GM18507 (cell line): ENCODE measurements at regions not wholly inside any gene's neighbourhood (a gene's known extent, or its start where the extent isn't known, plus 50 kb on each side); places are given as distances from the start of the nearest gene placed in this dataset.
"Not testable (repeated sequence)": the region's sequence is repeated elsewhere in the genome, so short reads cannot be mapped to it uniquely, and the experiment has no call there.

Source experiments
- DNase-seq: peaks from one replicate; pipeline ENCODE4 v3.0.0; 2011; ENCODE audit warnings: low read depth; ENCODE audit not compliant: insufficient read length; ENCODE audit errors: extremely low spot score
- FAIRE-seq: peaks from 2 replicates; lab custom pipeline; 2011; peaks lifted over from hg19 to GRCh38; lab: Jason Lieb, UNC

DNA sequence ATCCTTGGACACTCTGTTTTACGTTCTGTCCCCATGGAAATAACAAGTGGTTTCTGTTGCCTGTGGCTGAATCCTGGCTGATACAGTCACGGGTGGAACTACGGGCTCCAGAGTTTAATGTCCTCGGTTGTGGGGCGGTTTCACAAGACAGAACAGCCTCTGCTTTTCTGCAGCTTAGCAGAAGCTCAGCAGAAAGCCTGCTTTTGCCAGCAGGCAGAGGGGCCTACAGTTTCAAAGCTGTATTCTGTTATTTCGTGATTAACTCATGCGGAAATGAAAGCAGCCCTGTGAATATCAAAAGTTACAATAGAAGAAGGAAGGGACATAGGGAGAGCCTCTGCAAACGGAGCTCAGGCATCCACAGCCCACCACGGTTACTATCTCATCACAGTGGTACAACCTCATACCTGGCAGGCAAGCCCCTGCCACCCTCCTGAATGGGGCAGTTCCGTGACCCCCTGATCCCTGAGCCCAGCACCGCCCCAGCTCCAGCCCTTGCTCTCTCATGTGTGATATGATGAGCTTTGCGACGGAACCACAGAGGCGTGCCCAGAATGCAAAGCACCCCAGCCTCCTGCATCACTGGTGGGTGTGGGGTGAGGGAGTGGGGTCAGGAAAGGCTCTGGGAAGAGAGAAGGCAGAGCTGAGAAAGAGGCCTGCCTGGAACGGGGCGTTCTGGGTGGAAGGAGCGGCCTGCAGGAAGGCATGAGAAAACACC, 360.6 kb downstream of the BRD1 start:
- DNase-seq (no peak), FAIRE-seq (no peak)

DNA sequence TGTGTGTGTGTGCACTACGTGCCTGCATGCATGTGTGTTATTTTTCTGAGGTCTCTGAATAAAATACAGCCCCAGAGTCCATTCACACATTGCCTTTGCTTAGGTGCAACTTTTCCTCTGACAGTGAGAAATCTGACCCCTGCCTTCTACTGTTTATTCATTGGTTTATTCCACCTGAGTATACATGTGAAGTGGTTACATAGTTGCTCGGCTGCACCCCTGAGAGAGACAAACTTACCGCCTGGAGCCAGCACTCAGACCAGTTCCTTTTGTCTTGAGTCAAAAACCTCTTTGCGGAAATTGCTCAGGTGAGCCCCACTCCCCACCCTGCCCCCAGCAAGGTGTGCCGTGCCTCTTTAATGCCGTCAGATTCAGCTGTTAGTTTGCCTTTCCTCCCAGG, 363.6 kb downstream of the BRD1 start:
- FAIRE-seq = no peak
- no peak for DNase-seq

DNA sequence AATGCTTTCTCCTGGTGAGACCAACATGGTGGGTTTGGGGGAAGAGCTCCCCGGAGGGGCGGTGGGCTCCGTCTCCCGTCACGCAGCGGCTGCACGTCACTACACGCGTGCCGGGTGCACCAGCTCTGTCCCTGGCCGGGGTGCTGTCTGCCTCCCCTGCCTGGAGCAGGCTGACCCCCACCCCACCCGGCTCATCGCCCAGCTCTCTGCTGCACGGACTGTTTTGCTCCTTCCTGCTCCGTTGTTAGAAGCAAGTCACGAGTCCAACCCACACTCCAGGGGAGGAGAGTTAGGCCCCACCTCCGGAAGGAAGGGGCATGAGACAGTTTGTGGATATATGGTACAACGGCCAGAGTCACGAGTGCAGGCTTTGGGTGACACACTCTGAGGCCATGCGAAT, 364.9 kb downstream of the BRD1 start:
- DNase-seq (no peak), FAIRE-seq (no peak)

DNA sequence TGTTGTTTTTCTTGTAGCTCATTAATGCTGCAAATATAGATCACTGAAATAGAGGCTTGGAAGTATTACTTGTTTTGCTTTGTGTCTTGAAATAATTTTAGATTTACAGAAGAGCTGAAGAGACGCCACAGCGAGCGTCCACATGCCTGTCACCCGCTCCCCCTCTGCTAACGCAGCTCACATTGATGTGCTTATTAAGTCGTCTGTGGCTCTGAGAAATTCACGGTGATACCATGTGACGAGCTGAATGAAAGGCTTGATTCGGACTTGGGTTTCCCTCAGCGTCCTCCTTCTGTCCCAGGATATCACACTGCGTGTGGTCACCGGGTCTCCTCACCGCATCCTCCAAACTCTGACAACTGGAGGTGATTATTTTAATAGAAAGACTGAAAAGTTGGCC, 365.4 kb downstream of the BRD1 start:
- no peak for FAIRE-seq
- DNase-seq = no peak

DNA sequence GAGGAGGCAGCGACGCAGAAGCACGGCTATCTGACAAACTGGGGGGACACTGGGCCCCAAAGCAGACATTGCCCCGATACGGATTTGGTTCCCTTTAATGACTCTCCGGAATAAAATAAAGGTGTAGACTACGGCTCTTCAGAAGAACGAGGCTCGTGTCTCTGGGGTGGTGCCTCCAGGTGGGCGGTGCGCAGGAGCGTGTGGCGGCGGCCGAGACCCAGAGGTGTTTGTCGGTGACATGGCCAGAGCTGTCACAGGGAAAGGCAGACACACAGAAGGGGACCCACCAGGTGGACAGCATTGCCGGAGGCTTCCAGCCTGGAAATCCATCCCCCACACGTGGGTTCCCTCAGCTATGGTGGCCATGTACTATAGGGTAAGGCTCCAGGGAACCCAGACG, 366.0 kb downstream of the BRD1 start:
- DNase-seq = no peak
- FAIRE-seq = no peak

DNA sequence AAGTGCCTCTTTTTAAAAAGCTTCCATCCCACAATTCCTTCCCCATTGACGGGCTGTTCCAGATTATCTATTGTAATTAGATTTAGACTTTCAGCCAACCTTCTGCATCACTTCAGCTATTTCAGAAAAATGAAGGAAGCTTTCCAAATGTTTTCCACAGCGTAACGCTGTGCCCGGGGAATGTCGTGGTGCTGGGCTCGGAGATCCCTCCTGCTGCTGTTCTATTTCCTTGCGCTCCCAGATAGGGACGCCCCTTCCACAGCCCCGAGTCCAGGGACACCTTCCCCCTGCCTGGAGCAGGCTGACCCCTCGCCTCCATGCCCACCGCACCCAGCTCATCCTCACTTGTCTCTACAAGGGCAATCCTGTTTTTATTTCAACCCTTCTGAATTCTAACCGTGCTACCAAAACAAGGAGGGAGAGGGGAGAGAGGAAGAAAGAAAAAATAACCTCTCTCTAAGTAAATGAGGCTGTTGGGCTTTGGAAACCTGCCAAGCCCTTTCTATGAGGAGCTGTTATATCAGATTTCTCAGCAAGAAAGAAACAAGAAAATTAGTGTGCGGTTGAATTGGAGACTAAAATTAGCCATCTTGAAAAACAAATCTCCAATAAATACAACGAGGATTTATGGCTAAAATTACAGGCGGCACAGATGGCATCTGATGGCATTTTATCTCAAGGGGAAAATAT, 366.9 kb downstream of the BRD1 start:
- no peak for FAIRE-seq
- no peak for DNase-seq

DNA sequence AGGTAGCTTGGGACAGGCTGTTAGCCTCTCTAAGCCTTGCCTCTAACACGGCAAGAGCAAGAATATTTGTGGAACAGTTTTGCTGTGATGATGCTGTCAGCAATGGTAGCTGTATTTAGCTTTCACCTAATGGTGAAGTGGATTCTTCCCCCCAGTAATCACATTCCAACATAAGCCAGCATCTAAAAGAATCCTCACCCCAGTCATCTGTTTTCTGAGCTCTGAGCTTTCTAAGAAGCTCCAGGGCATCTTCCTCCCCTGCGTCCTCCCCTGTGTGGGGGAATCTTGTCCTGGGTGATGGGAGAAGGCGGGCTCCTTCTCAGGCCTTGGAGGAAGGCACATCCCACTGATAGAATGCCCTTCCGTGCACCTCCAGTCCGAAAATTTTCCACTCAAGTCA, 367.6 kb downstream of the BRD1 start:
- DNase-seq = no peak
- FAIRE-seq = no peak

DNA sequence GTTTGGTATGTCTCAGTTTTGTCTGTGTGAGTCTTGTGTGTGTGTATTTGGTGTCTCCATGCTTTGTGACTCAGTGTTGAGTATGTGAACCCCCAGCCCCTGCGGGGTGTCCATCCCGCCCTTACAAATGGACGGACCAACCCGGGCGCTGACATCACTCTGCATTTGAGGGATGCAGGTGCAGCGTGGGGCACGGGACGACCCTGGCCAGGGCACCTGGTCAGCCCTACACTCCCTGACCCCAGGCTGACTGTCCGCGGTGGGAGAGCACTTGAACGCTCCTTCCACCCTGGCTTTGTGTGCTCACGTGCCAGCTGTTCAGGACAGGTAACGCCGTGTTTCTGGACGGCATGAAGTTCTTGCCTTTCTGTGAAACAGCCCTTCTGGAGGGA, 369.0 kb downstream of the BRD1 start:
- no peak for FAIRE-seq
- no peak for DNase-seq

DNA sequence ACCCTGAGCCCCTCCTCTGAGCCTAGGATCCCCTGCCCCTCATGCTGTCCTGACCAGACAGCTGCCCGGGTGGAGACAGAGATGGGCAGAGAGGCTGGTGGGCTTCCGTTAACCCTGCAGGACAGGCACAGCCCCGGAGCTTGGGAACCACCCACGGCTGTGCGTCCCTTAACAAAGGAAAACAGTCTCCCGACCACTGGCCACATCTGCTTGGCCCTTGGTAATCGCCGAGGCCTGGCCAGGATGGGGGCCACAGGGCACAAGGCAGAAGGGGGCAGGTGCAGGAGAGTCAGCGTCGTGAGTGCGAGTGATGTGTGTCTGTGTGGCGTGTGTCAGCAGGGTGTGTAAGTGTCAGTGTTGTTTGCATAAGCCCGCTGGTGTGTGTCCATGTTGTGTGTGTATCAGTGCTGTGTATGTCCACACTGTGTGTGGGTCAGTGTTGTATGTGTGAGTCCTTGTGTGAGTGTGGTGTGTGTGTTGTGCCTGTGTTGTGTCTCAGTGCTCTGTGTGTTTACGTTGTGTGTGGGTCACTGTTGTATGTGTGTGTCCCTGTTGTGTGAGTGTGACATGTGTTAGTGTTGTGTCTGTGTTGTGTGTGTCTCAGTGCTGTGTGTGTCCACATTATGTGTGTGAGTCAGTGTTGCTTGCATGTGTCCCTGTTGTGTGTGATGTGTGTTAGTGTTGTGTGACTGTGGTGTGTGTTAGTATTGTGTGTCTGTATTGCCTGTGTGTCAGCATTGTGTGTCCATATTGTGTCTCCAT, 369.5 kb downstream of the BRD1 start:
- DNase-seq = no peak
- no peak for FAIRE-seq

DNA sequence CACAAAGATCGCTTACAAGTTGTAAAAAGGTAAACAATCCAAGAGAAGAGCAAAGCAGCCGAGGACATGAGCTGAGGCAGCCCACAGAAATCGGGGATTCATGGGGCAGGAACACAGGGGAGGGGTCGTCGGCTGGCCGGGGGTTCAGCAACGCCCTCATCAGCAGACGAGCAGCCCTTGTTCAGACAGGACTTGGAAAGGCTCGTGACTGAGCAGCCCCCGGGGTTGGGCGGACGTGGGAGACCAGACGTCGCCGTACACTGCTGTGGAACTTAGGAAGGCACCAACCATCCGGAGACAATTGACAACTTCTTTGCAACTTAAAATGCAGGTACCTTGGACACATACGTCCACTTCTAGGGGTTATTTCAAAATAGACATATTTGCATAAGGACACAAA, 370.5 kb downstream of the BRD1 start:
- FAIRE-seq (no peak), DNase-seq (no peak)

DNA sequence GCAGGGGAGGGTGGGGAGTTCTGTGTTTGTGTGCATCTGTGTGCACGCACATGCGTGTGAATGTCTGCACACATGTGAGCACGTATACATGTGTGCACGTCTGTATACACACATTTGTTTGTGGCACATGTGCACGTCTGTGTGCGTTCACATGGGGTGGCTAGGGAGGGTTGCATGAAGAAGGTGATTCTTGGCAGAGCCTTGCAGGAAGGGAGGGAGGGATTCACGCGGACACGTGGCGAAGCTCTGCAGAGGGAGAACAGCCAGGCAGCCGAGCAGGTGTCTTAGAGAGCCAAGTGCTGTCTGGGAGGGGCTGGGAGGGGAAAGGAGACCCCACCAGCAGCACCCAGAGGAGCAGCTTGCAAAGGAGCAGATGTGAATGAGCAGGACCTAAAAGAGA, 372.1 kb downstream of the BRD1 start:
- FAIRE-seq (no peak), DNase-seq (no peak)

DNA sequence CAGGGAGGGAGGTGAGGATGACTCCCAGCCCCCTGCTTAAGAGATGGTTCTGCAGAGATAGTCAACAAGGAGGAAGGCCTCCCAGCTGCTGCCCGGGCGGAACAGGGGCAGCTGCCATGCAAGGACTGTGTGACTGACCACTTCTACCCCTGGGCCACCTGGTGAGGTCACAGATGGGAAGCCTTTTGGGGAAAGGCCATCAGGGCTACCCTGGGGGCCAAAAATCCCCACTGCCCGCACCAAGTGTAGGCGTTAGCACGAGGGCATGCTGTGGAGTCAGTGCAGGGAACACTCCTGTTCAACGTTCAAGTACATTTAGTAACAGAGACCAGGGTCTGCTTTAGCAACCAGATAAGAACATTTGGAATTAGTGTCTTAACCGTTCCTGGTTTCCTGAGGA, 372.9 kb downstream of the BRD1 start:
- DNase-seq (no peak), FAIRE-seq (no peak)

DNA sequence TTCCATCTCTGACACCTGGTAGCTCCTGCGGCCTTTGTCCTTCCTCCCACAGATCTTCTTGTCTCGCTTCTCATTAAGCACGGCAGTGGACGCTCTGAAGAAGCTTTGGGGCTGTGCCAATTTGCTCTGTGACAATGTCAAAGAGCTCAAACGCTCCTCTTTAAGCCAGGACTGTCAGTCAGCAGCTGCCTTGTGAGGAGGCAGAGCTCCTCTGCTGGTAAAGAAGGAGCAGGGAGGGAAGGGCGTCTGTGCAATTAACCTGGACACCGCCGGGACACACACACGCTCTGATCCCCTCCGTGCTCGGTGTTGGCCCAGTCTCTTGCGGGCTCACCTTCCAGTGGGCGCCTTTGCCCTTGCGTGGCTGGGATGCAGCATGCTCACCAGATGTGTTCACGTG, 373.9 kb downstream of the BRD1 start:
- DNase-seq (no peak), FAIRE-seq (no peak)

DNA sequence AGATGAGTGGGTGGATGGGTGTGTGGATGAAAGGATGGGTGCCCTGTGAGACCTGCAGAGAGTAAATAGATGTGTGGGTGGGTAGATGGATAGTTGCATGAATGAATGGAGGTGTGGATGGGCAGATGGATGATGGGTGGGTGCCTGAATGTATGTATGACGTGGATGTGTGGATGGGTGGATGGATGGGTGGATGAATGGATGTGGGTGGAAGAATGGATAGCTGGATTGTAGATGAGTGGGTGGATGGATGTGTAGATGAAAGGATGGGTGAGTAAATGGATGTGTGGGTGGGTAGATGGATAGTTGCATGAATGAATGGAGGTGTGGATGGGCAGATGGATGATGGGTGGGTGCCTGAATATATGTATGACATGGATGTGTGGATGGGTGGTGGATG, 374.7 kb downstream of the BRD1 start:
- DNase-seq, FAIRE-seq: not testable (repeated sequence)

DNA sequence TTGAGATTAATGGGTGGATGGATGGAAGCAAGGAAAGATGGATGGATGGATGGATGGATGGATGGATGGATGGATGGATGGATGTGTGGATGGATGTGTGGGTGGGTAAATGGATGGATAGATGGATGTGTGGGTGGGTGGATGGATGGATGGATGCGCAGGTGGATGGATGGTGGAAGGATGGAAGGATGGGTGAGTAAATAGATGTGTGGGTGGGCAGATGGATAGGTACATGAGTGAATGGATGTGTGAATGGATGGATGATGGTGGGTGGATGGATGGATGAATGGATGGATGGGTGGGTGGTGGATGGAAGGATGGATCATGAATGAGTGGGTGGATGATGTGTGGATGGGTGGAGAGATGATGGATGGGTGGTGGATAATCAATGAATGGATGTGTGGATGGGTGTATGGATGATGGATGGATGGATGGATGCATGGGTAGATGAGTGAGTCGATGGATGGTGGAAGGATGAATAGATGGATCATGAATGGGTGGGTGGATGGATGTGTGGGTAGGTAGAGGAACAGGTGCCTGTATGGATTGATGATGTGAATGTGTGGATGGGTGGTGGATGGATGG, 375.2 kb downstream of the BRD1 start:
- no peak for FAIRE-seq

DNA sequence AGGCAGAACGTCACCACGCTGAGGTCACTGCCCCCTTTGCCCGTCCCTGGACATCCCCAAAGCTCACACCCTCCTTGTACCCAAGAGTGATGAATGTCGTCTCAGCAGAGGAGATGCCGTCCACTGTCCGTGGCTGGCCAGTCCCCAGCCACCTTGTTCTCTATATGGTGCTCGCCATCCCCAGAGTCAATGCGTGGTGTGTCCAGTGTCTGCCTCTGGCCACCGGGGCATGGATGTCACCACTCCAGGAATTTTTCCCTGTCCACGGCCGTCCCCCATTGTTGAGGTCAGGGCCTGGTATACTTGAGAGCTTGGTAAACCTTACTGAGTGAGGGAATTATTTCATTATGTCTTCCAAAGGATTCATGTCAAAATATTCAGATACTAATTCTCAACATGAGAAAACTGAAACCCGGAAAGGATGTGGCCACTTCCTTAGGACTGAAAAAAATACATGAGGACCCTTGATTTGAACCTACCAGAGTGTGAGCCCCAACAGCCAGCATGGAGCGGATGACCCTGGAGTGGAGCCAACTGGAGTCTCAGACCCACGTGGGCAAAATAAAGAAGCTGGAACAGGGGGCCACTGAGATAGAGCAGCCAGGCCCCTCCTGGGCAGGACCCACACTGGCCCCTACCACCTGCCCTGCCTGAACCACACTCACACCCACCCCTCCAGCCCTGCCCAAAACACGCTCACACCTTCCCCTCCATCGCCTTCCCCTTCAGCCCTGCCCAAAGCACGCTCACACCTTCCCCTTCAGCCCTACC, 376.4 kb downstream of the BRD1 start:
- DNase-seq = no peak
- FAIRE-seq = no peak

More for the DNA sequence above, 375.2 kb downstream of the BRD1 start:
- DNase-seq = no peak

DNA sequence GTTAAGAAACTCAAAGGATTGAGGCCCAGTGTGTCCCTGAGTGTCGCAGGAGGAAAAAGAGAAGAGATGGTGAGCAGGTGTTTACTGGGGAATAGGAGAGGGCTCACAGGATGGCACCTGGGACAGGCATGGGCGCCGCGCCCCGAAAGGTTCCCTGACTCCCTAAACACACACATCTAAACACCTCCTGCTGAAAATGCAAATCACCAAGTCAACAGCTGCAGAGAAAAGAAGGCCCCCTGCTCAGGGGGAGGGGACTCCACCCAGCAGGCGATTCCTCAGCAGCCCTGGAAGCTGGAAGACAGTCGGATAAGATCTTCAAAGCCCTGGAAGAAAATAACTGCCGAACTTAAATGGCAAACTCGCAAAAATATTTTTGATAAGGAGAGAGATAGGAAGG, 377.2 kb downstream of the BRD1 start:
- no peak for DNase-seq
- no peak for FAIRE-seq

DNA sequence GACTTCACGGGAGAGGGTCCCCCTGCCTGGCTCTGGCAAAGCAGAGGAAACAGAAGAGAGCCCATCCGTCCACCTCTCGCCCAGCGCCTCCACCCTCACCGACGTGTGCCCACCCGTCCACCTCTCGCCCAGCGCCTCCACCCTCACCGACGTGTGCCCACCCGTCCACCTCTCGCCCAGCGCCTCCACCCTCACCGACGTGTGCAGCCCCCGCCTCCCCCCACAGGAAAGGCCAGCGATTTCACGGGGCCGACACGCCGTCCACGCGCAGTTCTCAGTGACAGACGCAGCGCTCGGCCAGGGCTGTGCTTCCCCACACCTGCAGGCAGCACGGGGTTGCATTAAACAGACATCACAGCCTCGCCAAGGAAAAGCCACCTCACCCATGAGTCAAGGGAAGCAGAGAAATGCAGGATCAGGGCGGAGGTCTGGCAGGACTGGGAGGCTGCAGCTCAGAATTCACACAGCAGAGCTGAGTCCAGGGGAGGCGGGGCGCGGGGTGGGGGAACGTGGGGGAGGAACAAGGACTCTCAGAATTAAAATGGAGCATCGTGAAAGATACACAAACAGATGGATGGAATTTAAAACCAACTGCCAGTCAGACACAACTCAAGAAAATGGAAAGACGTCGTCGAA, 377.7 kb downstream of the BRD1 start:
- FAIRE-seq = no peak
- no peak for DNase-seq

DNA sequence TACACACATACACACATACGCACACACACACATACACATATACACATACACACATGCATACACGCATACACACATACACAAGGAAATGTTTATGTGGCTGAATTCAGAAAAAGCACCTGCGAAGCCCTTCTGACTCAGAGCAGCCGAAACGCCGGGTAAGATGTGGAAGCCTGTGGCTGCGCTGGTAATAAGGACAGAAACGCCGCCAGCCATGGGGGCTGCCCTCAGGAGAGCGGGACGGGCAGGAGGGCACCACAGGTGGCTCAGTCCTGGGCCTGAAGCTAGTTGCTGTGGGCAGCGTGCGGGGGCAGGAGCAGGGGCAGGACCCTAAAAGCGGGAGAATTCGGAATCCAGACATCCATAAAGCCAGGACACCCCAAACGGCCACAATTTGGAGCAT, 378.3 kb downstream of the BRD1 start:
- FAIRE-seq = no peak
- DNase-seq = no peak
